ENCODE measurements at regions not wholly inside any gene's neighbourhood (a gene's known extent, or its start where the extent isn't known, plus 50 kb on each side); places are given as distances from the start of the nearest gene placed in this dataset.
"Not testable (repeated sequence)": the region's sequence is repeated elsewhere in the genome, so short reads cannot be mapped to it uniquely, and the experiment has no call there.

DNA sequence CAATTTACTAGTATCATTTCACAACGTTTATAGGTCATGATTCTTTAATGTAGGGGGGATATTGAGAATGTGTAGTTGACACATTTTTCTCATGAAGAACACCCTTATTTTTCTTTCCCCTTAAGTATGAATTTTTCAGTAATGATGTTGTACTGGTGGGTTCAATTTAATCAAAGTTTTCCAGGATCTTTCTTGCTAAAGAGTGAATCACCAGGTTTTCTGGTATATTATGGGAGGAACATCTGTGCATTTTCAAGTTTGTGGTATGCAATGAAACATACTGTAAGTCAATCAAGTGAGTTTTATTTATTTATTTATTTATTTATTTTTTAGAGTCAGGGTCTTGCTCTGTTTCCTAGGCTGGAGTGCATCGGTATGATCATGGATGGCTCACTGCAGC is 221.2 kb upstream of the PTGFR start:
- peaks cover 0 to 19% (median 10%) of the 10 kb centered on the region in 8 donors for H3K9me3 ChIP-seq
- H3K27ac ChIP-seq = no peak overlapping the region
- no peaks in the 10 kb centered on the region for H3K36me3 ChIP-seq
- TF ChIP-seq, protein P1, sequence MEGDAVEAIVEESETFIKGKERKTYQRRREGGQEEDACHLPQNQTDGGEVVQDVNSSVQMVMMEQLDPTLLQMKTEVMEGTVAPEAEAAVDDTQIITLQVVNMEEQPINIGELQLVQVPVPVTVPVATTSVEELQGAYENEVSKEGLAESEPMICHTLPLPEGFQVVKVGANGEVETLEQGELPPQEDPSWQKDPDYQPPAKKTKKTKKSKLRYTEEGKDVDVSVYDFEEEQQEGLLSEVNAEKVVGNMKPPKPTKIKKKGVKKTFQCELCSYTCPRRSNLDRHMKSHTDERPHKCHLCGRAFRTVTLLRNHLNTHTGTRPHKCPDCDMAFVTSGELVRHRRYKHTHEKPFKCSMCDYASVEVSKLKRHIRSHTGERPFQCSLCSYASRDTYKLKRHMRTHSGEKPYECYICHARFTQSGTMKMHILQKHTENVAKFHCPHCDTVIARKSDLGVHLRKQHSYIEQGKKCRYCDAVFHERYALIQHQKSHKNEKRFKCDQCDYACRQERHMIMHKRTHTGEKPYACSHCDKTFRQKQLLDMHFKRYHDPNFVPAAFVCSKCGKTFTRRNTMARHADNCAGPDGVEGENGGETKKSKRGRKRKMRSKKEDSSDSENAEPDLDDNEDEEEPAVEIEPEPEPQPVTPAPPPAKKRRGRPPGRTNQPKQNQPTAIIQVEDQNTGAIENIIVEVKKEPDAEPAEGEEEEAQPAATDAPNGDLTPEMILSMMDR (IDR thresholded peaks at IDR 0.05 in 8 of 11, conservative IDR thresholded peaks at IDR 0.05 in 3 of 11) = no peak
- no peak for TF ChIP-seq POLR2A (IDR thresholded peaks at IDR 0.05)
- TF ChIP-seq POLR2AphosphoS5 (IDR thresholded peaks at IDR 0.05) = no peak
- 70 to 84% (median 74%) methylated on average over 2 of the region's 2 CpGs for WGBS, 5 donors
- no peak for DNase-seq
- H3K27me3 ChIP-seq (replicated peaks in 1 of 7) = no peaks in the 10 kb centered on the region
- no peak overlapping the region for H3K4me3 ChIP-seq
- H3K4me1 ChIP-seq = no peaks in the 10 kb centered on the region
- intact Hi-C loops (cut with DNase I; ENCODE audit: low total_unique reads) = no loop called here

DNA sequence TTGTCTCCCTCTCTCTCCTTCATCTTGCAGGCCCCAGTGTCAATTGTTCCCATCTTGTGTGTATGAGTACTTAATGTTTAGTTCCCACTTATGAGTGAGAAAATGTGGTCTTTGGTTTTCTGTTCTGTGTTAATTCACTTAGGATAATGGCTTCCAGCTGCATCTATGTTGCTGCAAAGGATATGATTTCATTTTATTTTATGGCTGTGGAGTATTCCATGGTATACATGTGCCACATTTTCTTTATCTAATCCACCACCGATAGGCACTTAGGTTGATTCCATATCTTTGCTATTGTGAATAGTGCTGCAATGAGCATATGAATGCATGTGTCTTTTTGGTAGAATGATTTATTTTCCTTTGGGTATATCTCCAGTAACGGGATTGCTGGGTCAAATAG is 219.4 kb upstream of the PTGFR start:
- 80 to 91% (median 83%) methylated on average over 2 of the region's 2 CpGs for WGBS, 5 donors

DNA sequence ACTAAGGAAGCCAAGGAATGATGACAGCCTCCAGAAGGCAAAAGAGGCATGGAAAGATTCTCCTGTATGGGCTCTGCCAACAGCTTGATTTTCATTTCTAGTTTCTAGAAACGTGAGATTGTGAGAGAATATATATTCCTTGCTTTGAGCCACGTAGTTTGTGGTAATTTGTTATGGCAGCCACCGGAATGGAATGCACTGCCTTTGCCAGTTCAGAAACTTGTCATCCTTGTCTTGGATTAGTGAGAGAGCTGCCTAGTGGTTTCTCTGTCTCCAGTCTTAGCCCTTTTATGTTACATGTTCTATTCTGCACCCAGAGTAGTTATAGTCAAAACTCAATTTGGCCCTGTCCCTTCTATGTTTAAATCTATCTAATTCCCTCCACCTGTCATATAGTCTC is 216.0 kb upstream of the PTGFR start:
- no peak overlapping the region for H3K27ac ChIP-seq
- H3K9me3 ChIP-seq = no peaks in the 10 kb centered on the region
- H3K4me3 ChIP-seq = no peak overlapping the region
- no peaks in the 10 kb centered on the region for H3K36me3 ChIP-seq
- H3K27me3 ChIP-seq (replicated peaks in 1 of 7) = peaks cover 0 to 5% (median 0%) of the 10 kb centered on the region in 7 donors
- WGBS, 5 donors = 73 to 83% (median 80%) methylated on average over 3 of the region's 3 CpGs
- no peaks in the 10 kb centered on the region for H3K4me1 ChIP-seq
- DNase-seq = no peak
- intact Hi-C loops (cut with DNase I; ENCODE audit: low total_unique reads) = no loop called here
- TF ChIP-seq POLR2AphosphoS5 (IDR thresholded peaks at IDR 0.05) (no peak), POLR2A (IDR thresholded peaks at IDR 0.05) (no peak)
- TF ChIP-seq, protein P1 (IDR thresholded peaks at IDR 0.05 in 8 of 11, conservative IDR thresholded peaks at IDR 0.05 in 3 of 11) = no peak

More for the DNA sequence above, 219.4 kb upstream of the PTGFR start:
- H3K27ac ChIP-seq; H3K4me3 ChIP-seq; intact Hi-C loops (cut with DNase I; ENCODE audit: low total_unique reads); H3K36me3 ChIP-seq; H3K4me1 ChIP-seq; DNase-seq; H3K27me3 ChIP-seq (replicated peaks in 1 of 7); H3K9me3 ChIP-seq: not testable (repeated sequence)

DNA sequence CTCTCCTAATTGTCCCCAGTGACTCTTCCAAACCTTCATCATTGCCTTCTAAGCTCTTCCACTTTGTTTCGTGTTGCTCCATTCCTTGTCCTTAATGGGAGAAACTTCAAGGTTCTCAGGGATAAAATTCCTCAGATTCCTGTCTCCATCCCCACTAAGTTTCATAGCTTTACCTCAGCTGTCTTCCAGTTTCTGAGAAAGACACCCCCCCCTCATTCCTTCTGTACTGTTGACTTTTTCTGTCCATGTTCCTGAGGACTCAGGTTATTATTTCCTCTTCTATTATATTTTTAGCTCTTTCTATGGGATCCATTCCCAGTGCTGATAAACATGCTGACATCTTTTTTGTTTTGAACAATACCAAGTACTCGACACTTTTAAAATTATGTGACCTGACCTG is 215.3 kb upstream of the PTGFR start:
- no peak overlapping the region for H3K4me3 ChIP-seq
- peaks cover 0 to 5% (median 0%) of the 10 kb centered on the region in 7 donors for H3K27me3 ChIP-seq (replicated peaks in 1 of 7)
- no peaks in the 10 kb centered on the region for H3K36me3 ChIP-seq
- no peak for DNase-seq
- no peaks in the 10 kb centered on the region for H3K4me1 ChIP-seq
- no peak for TF ChIP-seq POLR2A (IDR thresholded peaks at IDR 0.05)
- no peak for TF ChIP-seq POLR2AphosphoS5 (IDR thresholded peaks at IDR 0.05)
- TF ChIP-seq, protein P1 (IDR thresholded peaks at IDR 0.05 in 8 of 11, conservative IDR thresholded peaks at IDR 0.05 in 3 of 11) = no peak
- H3K9me3 ChIP-seq = no peaks in the 10 kb centered on the region
- intact Hi-C loops (cut with DNase I; ENCODE audit: low total_unique reads) = no loop called here
- 41 to 63% (median 51%) methylated on average over 2 of the region's 2 CpGs for WGBS, 5 donors
- no peak overlapping the region for H3K27ac ChIP-seq

All from spleen (tissue), 11 donors.